ENCODE measurements at regions not wholly inside any gene's neighbourhood (a gene's known extent, or its start where the extent isn't known, plus 50 kb on each side); places are given as distances from the start of the nearest gene placed in this dataset.

DNA sequence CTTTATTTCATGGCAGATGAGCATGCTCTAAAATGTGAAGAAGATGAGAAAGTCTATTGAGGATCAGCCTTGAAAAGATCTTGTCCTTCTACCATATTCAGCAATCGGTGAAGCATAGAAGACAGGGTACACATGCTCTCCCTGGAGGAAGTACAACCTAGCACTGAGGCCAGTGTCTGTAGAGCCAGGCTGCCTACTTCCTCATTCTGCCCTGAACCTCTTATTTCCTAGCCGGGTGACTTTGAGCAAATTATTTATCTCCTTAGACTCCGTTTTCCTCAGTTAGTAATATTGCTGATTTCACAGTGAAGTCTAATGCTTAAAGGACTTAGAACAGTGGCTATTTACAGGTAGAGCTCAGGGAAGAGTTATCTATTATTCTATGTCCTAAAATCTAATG is 58.4 kb downstream of the TMEM100 start:
- TF ChIP-seq, protein P1, sequence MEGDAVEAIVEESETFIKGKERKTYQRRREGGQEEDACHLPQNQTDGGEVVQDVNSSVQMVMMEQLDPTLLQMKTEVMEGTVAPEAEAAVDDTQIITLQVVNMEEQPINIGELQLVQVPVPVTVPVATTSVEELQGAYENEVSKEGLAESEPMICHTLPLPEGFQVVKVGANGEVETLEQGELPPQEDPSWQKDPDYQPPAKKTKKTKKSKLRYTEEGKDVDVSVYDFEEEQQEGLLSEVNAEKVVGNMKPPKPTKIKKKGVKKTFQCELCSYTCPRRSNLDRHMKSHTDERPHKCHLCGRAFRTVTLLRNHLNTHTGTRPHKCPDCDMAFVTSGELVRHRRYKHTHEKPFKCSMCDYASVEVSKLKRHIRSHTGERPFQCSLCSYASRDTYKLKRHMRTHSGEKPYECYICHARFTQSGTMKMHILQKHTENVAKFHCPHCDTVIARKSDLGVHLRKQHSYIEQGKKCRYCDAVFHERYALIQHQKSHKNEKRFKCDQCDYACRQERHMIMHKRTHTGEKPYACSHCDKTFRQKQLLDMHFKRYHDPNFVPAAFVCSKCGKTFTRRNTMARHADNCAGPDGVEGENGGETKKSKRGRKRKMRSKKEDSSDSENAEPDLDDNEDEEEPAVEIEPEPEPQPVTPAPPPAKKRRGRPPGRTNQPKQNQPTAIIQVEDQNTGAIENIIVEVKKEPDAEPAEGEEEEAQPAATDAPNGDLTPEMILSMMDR (IDR thresholded peaks at IDR 0.05): no peak
- no peak for TF ChIP-seq POLR2A (IDR thresholded peaks at IDR 0.05)

Data from lower leg skin (tissue), 3 donors.